Uterus (tissue), 3 donors: ENCODE measurements at regions not wholly inside any gene's neighbourhood (a gene's known extent, or its start where the extent isn't known, plus 50 kb on each side); places are given as distances from the start of the nearest gene placed in this dataset.

Source experiments
- DNase-seq, 2 donors: peaks; one replicate each; pipeline ENCODE4 v3.0.0-alpha.2; 2019 to 2020
- H3K27ac ChIP-seq, 2 donors: fragments of 200-600 bp; sonication (generic); 1 replicate in 1 of 2; 2 replicates in 1 of 2; pipeline ENCODE4 v1.5.1; 2016 to 2018
- H3K27me3 ChIP-seq, 2 donors: fragments of 200-600 bp; sonication (generic); one replicate each; pipeline ENCODE4 v1.5.1; 2018 to 2019; ENCODE audit warnings: control low read depth in 1 of 2
- H3K36me3 ChIP-seq, 2 donors: fragments of 200-600 bp; sonication (generic); one replicate each; pipeline ENCODE4 v1.5.1; 2019; ENCODE audit warnings: control low read depth in 1 of 2
- H3K4me1 ChIP-seq, 2 donors: fragments of 200-600 bp; sonication (generic); one replicate each; pipeline ENCODE4 v1.5.1; 2018 to 2019; ENCODE audit warnings: control low read depth in 1 of 2
- H3K4me3 ChIP-seq, 2 donors: fragments of 200-600 bp; sonication (generic); 1 replicate in 1 of 2; 2 replicates in 1 of 2; pipeline ENCODE4 v1.5.1; 2018 to 2019; ENCODE audit warnings: mild to moderate bottlenecking in 1 of 2
- H3K9me3 ChIP-seq, 2 donors: fragments of 200-600 bp; sonication (generic); one replicate each; pipeline ENCODE4 v1.5.1; 2019; ENCODE audit warnings: control low read depth in 1 of 2
- CTCF ChIP-seq, 4 experiments: fragments of 200-600 bp in 2 of 4; fragments of 450-650 bp in 2 of 4; sonication (generic) in 2 of 4; IDR thresholded peaks; one replicate each; pipeline ENCODE4 v1.5.1; 2016 to 2019; ENCODE audit warnings: antibody characterized with exemption in 4 of 4, mild to moderate bottlenecking in 2 of 4, moderate library complexity in 1 of 4
- POLR2A ChIP-seq, 2 donors: fragments of 450-650 bp; IDR thresholded peaks; one replicate each; pipeline ENCODE4 v1.6.1; 2016; ENCODE audit warnings: antibody characterized with exemption in 2 of 2, mild to moderate bottlenecking in 1 of 2, moderate library complexity in 1 of 2
- intact Hi-C: fragments of 100-400 bp; cut with DNase I; formaldehyde crosslinking; loops from one replicate; pipeline ENCODE4 v1.15.1; 2023; ENCODE audit warnings: low total_unique reads
- donor health status: DM: yes; HTN: yes; CAD: no.

- H3K4me3 ChIP-seq, result no peak overlapping the region
- H3K27me3 ChIP-seq, result no peaks in the 10 kb centered on the region
- H3K4me1 ChIP-seq, result no peaks in the 10 kb centered on the region
- H3K27ac ChIP-seq, result no peak overlapping the region
- no peaks in the 10 kb centered on the region for H3K9me3 ChIP-seq
- no peaks in the 10 kb centered on the region for H3K36me3 ChIP-seq
- intact Hi-C loops, result no loop called here
- TF ChIP-seq CTCF (IDR thresholded peaks at IDR 0.05), result no peak
- TF ChIP-seq POLR2A (IDR thresholded peaks at IDR 0.05), result no peak
- no peak for DNase-seq
Measured at GRCh38 chr4:124278477-124278876, 434.1 kb downstream of the ANKRD50 start.

- no peaks in the 10 kb centered on the region for H3K27me3 ChIP-seq
- TF ChIP-seq CTCF (IDR thresholded peaks at IDR 0.05) (no peak), POLR2A (IDR thresholded peaks at IDR 0.05) (no peak)
- H3K4me3 ChIP-seq, result no peak overlapping the region
- no peak overlapping the region for H3K27ac ChIP-seq
- intact Hi-C loops, result no loop called here
- DNase-seq, result no peak
- H3K36me3 ChIP-seq, result no peaks in the 10 kb centered on the region
- H3K9me3 ChIP-seq, result no peaks in the 10 kb centered on the region
- no peaks in the 10 kb centered on the region for H3K4me1 ChIP-seq
Measured at GRCh38 chr4:124279741-124280140, 432.8 kb downstream of the ANKRD50 start.

- TF ChIP-seq POLR2A (IDR thresholded peaks at IDR 0.05) (no peak), CTCF (IDR thresholded peaks at IDR 0.05) (no peak)
- Histone ChIP-seq H3K36me3 (no peaks in the 10 kb centered on the region), H3K9me3 (no peaks in the 10 kb centered on the region), H3K4me1 (no peaks in the 10 kb centered on the region), H3K27me3 (no peaks in the 10 kb centered on the region), H3K27ac (no peak overlapping the region), H3K4me3 (no peak overlapping the region)
- intact Hi-C loops, result no loop called here
- no peak for DNase-seq
Measured at GRCh38 chr4:124282301-124282898, 430.1 kb downstream of the ANKRD50 start.

GRCh38 chr4:124288706-124289486 lies 423.6 kb downstream of the ANKRD50 start:
- H3K4me3 ChIP-seq, result no peak overlapping the region
- TF ChIP-seq CTCF (IDR thresholded peaks at IDR 0.05) (no peak), POLR2A (IDR thresholded peaks at IDR 0.05) (no peak)
- H3K27me3 ChIP-seq, result no peaks in the 10 kb centered on the region
- DNase-seq, result no peak
- no peaks in the 10 kb centered on the region for H3K9me3 ChIP-seq
- H3K36me3 ChIP-seq, result no peaks in the 10 kb centered on the region
- H3K27ac ChIP-seq, result no peak overlapping the region
- intact Hi-C loops, result no loop called here
- H3K4me1 ChIP-seq, result no peaks in the 10 kb centered on the region

GRCh38 chr4:124290678-124291077 lies 421.9 kb downstream of the ANKRD50 start:
- intact Hi-C loops, result no loop called here
- DNase-seq, result no peak
- no peaks in the 10 kb centered on the region for H3K4me1 ChIP-seq
- TF ChIP-seq POLR2A (IDR thresholded peaks at IDR 0.05), result no peak
- TF ChIP-seq CTCF (IDR thresholded peaks at IDR 0.05), result no peak
- no peaks in the 10 kb centered on the region for H3K9me3 ChIP-seq
- H3K4me3 ChIP-seq, result no peak overlapping the region
- no peaks in the 10 kb centered on the region for H3K27me3 ChIP-seq
- no peaks in the 10 kb centered on the region for H3K36me3 ChIP-seq
- no peak overlapping the region for H3K27ac ChIP-seq
